GM12874 (cell line): ENCODE measurements at regions not wholly inside any gene's neighbourhood (a gene's known extent, or its start where the extent isn't known, plus 50 kb on each side); places are given as distances from the start of the nearest gene placed in this dataset.

ENCODE experiments used
- TF ChIP-seq, protein P1 (sequence below): IDR thresholded peaks from 2 replicates; pipeline ENCODE4 v1.5.1; 2011; ENCODE audit warnings: low read depth, mild to moderate bottlenecking, control low read depth, low read length, moderate library complexity; ENCODE audit not compliant: insufficient read depth

GRCh38 chr9:129494113-129494789 lies 126.7 kb downstream of the C9orf50 start:
- TF ChIP-seq, protein P1, sequence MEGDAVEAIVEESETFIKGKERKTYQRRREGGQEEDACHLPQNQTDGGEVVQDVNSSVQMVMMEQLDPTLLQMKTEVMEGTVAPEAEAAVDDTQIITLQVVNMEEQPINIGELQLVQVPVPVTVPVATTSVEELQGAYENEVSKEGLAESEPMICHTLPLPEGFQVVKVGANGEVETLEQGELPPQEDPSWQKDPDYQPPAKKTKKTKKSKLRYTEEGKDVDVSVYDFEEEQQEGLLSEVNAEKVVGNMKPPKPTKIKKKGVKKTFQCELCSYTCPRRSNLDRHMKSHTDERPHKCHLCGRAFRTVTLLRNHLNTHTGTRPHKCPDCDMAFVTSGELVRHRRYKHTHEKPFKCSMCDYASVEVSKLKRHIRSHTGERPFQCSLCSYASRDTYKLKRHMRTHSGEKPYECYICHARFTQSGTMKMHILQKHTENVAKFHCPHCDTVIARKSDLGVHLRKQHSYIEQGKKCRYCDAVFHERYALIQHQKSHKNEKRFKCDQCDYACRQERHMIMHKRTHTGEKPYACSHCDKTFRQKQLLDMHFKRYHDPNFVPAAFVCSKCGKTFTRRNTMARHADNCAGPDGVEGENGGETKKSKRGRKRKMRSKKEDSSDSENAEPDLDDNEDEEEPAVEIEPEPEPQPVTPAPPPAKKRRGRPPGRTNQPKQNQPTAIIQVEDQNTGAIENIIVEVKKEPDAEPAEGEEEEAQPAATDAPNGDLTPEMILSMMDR, result no peak

DNA sequence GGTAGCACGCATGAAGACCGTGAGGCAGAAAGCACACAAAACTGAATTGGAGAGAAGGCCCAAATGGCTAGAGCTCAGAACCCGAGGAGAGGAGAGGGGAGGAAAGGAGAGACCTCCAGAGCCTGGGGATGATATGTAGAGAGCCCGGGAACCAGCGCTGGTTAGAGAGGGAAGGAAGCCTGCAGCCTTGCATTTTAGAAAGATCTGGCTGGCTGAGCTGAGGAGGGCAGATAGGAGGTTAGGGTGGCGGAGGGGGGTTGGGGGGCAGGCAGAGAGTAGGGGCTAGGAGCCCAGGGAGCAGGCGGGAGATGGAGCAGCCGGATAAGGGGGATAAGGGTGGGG lies 127.2 kb downstream of the C9orf50 start:
- TF ChIP-seq, protein P1, result no peak

- TF ChIP-seq, protein P1, result no peak
These were observed 127.7 kb downstream of the C9orf50 start for GRCh38 chr9:129493002-129493705.

DNA sequence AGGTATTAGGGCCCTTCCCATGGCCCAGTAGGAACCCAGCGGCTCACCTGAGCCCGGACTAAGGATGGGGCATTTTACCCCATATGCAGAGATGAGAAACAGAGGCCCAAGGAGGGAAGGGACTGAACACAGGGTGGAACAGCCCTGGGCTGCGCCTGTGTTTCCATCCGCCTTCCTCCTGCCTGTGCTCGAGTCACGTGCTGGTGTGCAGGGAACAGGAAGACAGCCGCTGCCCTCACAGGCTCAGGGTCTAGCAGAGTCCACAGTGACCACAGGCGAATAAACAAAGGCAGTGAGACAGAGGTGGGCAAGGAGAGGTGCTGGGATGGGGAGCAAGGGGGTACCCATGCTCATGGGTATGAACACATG lies 129.4 kb downstream of the C9orf50 start:
- TF ChIP-seq, protein P1, result no peak

- TF ChIP-seq, protein P1, result no peak
These were observed 130.1 kb downstream of the C9orf50 start for GRCh38 chr9:129490583-129491486.

DNA sequence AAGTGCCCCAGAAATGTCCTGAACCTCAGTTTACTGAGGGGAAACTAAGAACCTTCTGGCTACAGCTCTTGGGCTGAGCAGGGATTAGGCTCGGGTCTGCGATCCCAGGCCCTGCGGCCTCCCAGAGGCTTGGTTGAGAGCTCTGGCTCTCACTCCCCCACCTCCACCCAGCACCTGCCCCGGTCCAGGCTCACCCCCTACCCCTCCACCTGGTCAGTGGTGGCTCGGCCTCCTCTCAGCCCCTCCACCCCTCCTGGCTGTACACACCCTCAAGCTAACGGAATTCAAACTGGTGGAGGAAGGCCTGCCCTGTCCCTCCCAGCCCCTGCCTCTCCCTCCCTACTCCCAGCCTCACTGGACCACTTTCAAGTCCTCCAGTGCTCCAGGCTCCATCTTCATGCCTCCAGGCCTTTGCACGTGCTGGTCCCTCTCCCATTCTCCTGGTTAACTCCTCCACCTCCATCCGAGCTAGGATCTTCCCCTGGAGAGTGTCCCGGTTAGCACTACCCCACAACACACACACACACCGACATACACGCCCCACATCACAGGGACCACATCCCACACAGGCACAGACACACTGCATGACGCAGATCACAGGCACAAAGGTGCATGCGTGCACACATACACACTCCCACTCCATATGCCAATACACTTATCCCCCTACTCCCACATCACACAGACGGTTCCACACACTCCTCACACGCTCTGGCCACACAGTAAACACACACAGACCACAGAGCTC lies 130.9 kb downstream of the C9orf50 start:
- TF ChIP-seq, protein P1, result no peak
